HT-29 (cell line): ENCODE measurements at regions not wholly inside any gene's neighbourhood (a gene's known extent, or its start where the extent isn't known, plus 50 kb on each side); places are given as distances from the start of the nearest gene placed in this dataset.
A peak's percentile ranks its signal among the peaks of the same experiment; 100 is the strongest.
"Not testable (repeated sequence)": the region's sequence is repeated elsewhere in the genome, so short reads cannot be mapped to it uniquely, and the experiment has no call there.

Experiments used
- DNase-seq: peaks from one replicate; pipeline ENCODE4 v3.0.0-alpha.2; 2015; ENCODE audit warnings: low spot score

GRCh38 chr5:51802551-51803184 is 419.4 kb downstream of the ISL1 start:
- no peak for DNase-seq

- no peak for DNase-seq
Observed at GRCh38 chr5:51806677-51807076, 423.4 kb downstream of the ISL1 start.

GRCh38 chr5:51810592-51810991 is 427.3 kb downstream of the ISL1 start:
- peak; percentile 40 for DNase-seq

- no peak for DNase-seq
Observed at GRCh38 chr5:51811883-51812471, 428.7 kb downstream of the ISL1 start.

- not testable (repeated sequence) for DNase-seq
Observed at GRCh38 chr5:51814817-51815216, 431.6 kb downstream of the ISL1 start.

GRCh38 chr5:51816427-51816826 is 433.2 kb downstream of the ISL1 start:
- no peak for DNase-seq

- DNase-seq: no peak
Observed at GRCh38 chr5:51821697-51822096, 438.4 kb downstream of the ISL1 start.

- no peak for DNase-seq
Observed at GRCh38 chr5:51829230-51829629, 446.0 kb downstream of the ISL1 start.

- DNase-seq: peak; percentile 91
Observed at GRCh38 chr5:51829691-51830090, 446.4 kb downstream of the ISL1 start.

- DNase-seq: no peak
Observed at GRCh38 chr5:51832934-51833470, 449.8 kb downstream of the ISL1 start.

GRCh38 chr5:51838459-51838858 is 455.2 kb downstream of the ISL1 start:
- peak; percentile 74 for DNase-seq

- DNase-seq: no peak
Observed at GRCh38 chr5:51843893-51844292, 460.6 kb downstream of the ISL1 start.

GRCh38 chr5:51846015-51846414 is 462.8 kb downstream of the ISL1 start:
- DNase-seq: no peak

GRCh38 chr5:51859624-51860023 is 476.4 kb downstream of the ISL1 start:
- DNase-seq: no peak

GRCh38 chr5:51860532-51861018 is 477.3 kb downstream of the ISL1 start:
- DNase-seq: peak; percentile 91

GRCh38 chr5:51872144-51872543 is 488.9 kb downstream of the ISL1 start:
- DNase-seq: no peak

- peak; percentile 41 for DNase-seq
Observed at GRCh38 chr5:51881901-51882300, 498.7 kb downstream of the ISL1 start.

- DNase-seq: peak; percentile 77
Observed at GRCh38 chr5:51882647-51883046, 499.4 kb downstream of the ISL1 start.

- peak; percentile 27 for DNase-seq
Observed at GRCh38 chr5:51889703-51890102, 506.5 kb downstream of the ISL1 start.

GRCh38 chr5:51890435-51891116 is 507.3 kb downstream of the ISL1 start:
- peak; percentile 26 for DNase-seq

- no peak for DNase-seq
Observed at GRCh38 chr5:51892680-51893079, 509.4 kb downstream of the ISL1 start.

GRCh38 chr5:51895834-51896233 is 512.6 kb downstream of the ISL1 start:
- no peak for DNase-seq

- no peak for DNase-seq
Observed at GRCh38 chr5:51902512-51902911, 519.3 kb downstream of the ISL1 start.
